ENCODE measurements at regions not wholly inside any gene's neighbourhood (a gene's known extent, or its start where the extent isn't known, plus 50 kb on each side); places are given as distances from the start of the nearest gene placed in this dataset.

DNA sequence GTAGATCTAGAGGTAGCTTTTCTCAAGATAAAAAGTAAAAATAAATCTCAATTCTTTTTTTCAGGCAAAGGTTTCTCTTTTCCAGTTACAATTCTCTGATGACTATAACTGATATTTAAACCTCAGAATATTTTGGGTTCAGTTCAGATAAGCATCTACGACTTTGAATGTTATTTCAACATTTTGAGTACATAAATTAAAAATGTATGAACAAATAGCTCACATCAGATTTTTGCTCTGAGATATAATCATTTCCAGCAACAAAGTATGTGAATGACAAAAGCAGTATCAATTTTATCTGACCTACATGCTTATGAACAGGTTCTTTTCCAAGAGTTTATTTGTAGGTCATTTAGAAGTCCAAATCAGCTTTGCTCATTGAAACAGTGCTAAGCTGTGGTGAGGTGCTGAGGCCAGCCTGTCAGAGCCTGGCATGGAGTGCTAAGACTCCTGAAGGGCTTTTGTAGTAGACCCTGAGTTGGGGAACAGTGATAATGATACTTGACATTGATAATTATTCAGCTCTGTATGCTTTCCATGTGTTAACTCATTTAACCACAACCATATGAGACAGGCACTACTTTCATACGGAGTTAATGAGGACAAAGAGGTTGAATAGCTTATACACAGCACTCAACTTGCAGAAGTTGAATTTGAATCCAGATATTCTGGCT, 205.0 kb upstream of the DCN start:
- TF ChIP-seq, protein P1, sequence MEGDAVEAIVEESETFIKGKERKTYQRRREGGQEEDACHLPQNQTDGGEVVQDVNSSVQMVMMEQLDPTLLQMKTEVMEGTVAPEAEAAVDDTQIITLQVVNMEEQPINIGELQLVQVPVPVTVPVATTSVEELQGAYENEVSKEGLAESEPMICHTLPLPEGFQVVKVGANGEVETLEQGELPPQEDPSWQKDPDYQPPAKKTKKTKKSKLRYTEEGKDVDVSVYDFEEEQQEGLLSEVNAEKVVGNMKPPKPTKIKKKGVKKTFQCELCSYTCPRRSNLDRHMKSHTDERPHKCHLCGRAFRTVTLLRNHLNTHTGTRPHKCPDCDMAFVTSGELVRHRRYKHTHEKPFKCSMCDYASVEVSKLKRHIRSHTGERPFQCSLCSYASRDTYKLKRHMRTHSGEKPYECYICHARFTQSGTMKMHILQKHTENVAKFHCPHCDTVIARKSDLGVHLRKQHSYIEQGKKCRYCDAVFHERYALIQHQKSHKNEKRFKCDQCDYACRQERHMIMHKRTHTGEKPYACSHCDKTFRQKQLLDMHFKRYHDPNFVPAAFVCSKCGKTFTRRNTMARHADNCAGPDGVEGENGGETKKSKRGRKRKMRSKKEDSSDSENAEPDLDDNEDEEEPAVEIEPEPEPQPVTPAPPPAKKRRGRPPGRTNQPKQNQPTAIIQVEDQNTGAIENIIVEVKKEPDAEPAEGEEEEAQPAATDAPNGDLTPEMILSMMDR (IDR thresholded peaks at IDR 0.05; ENCODE audit: poor library complexity), result no peak
- TF ChIP-seq EZH2 (IDR thresholded peaks at IDR 0.05; ENCODE audit: borderline replicate concordance) (no peak), EZH2phosphoT487 (IDR thresholded peaks at IDR 0.05; ENCODE audit: low read depth, severe bottlenecking, unreplicated experiment) (no peak)

All from hepatocyte (in vitro differentiated cells).